ENCODE measurements at regions not wholly inside any gene's neighbourhood (a gene's known extent, or its start where the extent isn't known, plus 50 kb on each side); places are given as distances from the start of the nearest gene placed in this dataset.
"Not testable (repeated sequence)": the region's sequence is repeated elsewhere in the genome, so short reads cannot be mapped to it uniquely, and the experiment has no call there.

DNA sequence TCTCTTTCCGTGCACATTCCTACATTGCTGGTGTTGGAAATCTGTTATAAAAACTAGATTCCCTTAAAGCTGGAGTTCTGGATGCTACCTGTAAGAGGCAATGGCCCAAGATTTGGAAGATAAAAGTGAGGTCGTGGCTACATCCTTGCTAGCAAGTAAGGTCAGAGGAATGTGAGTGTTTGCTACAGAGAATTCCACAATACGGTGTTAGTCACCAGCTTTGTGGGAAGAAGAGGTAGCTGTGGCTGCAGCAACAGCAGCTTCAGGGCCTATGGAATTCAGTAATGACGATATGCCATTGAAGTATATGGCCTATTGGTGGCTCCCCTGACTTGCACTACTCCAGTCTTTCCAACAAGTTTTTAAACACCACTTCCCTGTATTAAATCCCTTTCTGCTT lies 227.7 kb upstream of the TMEM260 start:
- peak; percentile 40 for DNase-seq (ENCODE audit: low read depth)

DNA sequence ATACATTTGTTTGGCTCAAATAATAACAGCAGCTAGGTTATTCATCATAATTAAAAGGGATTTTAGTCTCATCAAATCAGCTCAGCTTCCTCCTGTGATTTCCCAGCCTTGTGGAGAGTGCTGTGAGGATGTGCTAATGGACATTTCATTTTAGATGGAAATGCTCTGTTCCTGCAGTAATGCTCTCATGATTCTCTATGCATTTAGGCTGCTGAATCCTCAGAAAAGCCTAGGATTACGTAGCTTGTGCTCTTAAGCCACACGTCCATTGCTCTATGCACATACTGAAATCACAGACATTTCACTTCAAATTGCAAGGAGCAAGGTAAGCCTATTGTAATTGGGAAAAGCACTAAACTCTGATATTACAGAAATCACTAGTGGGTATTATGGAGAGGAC lies 226.6 kb upstream of the TMEM260 start:
- DNase-seq (ENCODE audit: low read depth) = no peak

DNA sequence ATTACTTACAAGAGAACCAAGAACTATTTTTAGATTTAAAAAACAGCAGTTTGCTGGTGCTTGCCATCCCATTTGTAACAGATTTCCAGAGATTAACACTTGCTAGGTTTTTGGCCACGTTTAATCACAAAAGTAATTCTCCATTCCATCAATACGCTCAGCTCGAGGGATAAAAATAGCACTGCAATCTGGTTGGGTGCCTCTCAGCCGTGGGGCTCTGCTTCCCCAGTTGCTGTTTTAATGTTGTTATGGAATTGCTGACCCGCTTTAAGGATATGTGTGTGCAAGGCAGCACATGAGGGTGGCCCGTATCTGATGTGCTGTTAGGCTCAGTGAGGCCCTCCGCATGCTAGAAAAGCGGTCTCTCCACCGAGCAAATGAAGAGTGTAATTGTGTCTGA lies 222.2 kb upstream of the TMEM260 start:
- DNase-seq (ENCODE audit: low read depth) = no peak

DNA sequence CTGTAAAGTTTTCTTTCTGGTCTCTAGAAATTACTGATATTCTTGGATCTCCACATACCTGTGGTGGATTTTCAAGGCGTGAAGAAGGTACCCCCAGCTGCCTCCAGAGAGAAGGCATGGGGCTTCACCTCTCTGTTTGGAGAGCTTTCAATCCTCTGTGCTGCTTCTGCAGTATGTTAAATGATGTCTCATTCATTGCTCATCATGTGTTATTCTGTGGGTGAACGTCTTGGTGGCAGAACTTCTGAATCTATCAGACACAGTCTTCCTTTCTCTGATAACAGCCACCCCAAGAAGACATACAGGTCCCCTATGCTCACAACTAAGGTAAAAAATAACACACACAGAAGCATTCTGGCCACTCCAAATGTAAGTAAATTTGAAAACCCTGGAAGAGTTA lies 221.3 kb upstream of the TMEM260 start:
- no peak for DNase-seq (ENCODE audit: low read depth)

DNA sequence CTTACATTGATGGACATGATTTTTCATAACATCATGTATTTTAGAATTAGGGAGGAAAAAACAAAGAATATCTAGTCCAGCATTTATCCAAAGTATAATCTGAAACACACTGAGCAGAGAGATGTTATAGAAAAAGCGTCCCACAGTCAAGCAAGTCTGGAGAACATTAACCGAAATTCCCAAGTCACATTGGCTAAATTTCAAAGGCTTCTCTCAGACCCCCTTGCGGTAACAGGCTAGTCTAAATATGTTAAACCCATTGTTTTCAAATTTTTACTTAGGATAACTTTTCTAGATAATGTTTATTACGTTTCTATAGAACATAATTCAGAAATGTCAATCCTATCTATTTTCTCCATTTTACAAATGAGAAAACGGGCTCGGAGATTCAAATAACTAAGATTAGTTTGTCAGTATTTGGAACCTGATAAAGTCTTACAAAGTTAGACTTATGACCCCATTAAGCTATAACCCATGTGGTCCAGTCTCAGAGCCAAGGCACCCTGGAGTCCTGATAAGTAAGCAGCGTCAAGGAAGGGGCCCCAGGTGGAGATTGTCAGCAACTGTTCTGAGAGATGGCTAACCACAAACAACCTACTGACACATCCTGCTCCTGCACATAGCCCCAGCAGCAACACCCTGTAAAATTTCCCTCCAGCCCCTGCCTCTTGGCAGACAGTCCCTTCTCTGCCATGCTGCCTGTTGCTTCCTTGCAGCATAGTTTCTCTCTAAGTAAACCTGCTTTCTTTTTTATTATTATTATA lies 220.6 kb upstream of the TMEM260 start:
- DNase-seq (ENCODE audit: low read depth) = no peak

DNA sequence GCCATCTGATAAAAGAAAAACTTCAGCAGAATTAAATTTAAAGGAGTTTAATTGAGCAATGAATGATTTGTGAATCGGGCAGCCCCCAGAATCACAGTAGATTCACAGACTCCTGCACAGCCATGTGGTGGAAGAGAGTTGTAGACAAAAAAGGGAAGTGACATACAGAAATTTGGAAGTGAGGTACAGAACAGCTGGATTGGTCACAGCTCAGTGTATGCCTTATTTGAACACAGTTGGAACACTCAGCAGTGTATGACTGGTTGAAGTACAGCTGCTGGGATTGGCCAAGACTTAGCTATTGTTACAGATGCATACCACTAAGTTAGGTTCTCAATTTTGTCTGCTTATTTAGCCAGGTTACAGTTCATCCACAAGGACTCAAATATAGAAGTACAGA lies 213.9 kb upstream of the TMEM260 start:
- not testable (repeated sequence) for DNase-seq (ENCODE audit: low read depth)

DNA sequence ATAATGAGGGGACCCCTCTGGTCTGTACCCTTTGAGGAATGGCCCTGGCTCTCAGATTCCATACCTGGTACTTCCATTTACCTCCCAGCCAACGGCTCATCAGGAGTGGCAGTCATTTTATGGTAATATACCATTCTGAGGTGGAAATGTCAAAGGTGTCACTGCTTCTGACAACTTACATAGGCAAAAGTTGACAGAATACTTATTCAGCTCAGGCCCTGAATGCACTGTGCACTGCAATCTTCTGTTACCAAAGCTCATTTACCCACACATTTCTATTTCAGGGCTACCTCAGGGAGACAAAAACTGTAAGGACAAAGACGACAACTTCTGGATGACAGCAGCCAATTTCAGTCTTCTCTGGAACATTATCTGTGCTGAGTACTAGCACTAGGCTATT lies 212.2 kb upstream of the TMEM260 start:
- no peak for DNase-seq (ENCODE audit: low read depth)

DNA sequence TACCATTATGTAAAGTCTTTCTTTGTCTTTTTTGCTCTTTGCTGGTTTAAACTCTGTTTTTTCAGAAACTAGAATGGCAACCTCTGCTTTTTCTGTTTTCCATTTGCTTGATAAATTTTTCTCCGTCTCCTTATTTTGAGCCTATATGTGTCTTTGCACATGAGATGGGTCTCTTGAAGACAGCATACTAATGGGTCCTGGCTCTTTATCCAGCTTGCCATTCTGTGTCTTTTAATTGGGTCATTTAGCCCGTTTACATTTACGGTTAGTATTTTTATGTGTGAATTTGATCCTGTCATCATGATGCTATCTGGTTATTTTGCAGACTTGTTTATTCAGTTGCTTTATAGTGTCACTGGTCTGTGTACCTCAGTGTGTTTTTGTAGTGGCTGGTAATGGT lies 207.9 kb upstream of the TMEM260 start:
- DNase-seq (ENCODE audit: low read depth) = no peak

DNA sequence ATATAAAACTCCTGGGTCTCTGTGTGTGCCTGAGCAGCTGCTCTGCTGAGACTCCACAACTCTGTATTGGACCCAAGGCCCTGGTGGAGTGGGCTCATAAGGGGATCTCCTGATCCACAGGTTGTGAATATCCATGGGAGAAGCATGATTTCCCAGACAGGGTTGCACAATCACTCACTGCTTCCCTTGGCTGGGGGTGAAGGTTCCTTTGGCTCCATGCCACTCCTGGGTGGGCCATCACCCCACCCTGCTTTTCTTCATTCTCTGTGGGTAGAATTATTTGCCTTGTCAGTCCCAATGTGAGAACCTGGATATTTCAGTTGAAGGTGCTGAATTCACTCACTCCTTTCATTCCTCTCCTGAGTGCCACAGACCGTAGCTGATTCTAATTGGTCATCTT lies 205.2 kb upstream of the TMEM260 start:
- no peak for DNase-seq (ENCODE audit: low read depth)

DNA sequence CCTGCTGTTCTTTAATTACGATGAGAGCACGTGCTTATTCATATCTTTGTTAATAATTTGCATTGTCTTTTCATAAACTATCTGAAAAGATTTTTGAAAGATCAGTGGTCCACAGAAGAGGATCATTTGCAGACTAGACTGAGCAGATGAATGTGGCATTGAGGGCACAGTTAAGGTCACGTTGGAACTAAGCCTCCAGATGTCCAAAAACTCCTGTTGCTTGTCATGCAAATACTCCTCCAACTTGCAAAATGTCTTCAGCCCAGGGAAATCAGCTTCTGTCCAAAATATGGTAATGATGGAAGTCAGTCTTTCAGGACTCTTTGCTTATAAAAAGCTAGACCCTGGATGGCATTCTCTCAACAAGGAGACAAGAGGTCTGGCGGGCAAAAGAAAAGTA lies 201.6 kb upstream of the TMEM260 start:
- DNase-seq (ENCODE audit: low read depth) = no peak

DNA sequence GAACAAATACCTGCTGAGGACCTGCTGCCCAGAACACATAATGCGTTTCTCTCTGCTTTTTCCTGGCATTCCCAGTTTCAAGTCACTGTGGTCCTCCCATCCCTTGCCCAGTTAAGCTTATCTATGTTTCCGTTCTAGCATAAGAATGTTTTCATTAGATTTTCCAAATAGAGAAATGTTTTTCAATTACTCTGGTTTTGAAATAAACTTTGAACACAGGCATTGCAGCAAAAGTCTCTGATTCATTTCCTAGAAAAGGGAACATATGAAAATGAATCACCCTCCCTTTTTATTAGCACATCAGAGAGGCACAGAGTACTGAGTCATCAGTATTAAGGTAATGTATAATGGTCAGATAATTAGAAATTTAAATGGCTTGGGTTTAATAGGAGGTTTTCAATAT lies 201.1 kb upstream of the TMEM260 start:
- DNase-seq (ENCODE audit: low read depth) = peak; percentile 4

DNA sequence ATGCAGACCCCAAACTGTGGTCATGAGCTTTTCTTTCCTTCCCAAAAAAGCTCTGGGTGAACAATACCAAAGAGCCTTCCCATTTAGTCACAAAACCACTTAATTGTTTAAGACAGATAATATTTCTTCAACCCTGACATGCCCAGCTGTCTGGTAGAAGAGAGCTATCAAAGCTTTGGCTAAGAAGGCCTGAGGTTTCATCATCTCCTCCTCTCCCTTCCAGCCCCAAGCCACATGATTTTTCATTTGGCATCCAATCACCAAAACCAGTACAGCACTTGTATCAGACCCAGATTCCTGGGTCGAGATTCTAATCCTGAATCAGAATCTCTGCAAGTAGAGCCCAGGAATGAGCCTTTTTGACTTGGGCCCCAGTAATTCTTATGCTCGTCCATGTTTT lies 199.6 kb upstream of the TMEM260 start:
- DNase-seq (ENCODE audit: low read depth) = peak; percentile 9

DNA sequence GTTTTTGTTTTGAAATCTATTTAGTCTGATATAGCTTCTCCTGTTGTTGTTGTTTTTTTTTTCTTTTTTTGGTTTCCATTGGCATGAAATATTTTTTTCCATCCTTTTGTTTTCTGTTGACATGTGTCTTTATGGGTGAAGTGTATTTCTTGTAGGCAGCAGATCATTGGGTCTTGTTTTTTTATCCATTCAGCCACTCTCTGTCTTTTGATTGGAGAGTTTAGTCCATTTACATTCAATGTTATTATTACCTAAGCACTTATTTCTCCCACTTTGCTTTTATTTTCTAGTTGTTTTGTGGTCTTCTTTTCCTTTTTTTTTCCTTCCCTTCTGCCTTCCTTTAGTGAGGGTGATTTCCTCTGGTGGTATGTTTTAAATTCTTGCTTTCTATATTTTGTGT lies 193.6 kb upstream of the TMEM260 start:
- DNase-seq (ENCODE audit: low read depth) = no peak

DNA sequence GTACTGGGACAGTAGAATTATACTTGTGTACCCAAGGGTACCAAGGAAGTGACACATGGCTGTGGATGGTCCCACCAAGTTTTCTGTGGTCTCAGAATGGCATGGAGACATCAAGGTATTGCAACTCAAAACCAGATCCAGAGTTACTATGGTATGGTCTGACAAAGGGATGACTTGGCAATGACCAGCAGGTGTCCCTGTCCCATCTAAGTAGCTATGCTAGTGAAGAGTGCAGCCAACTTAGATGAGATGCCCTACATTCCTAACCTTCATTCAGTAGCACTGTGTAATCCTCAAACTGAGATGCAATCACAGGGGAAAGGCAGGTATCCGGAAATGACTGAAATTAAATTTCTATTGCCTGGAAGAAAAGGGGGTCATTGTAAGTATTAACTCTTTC lies 188.7 kb upstream of the TMEM260 start:
- DNase-seq (ENCODE audit: low read depth) = no peak

DNA sequence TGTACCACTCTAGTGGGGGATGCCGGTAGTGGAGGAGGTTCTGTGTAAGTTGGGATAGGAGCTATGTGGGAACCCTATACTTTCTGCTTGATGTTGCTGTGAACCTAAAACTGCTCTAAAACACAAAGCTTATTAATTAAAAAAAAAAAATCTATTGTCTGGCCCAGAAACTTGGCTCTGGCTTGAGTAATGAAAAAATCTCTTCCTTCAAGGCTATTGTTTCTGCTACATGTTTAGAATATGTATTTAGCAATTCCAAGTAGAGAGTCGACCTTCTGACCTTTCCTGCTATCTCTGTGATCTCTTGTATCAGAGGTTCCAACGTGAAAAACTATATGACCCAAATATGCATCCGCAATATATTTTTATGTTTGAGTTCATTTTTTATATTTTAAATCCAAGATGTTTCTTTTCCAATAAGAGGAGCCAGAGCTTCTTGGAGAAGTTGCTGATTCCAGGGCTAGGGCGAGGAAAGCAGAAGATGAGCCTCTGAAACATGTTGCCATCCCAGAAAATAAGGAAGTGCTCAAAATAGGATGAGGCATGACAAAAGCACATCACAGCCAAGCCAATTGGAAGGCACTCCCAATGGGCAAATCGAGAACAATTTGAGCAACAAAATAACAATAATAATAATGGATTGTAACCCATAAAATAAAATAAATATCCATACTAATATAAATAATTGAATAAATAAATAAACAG lies 184.6 kb upstream of the TMEM260 start:
- no peak for DNase-seq (ENCODE audit: low read depth)

DNA sequence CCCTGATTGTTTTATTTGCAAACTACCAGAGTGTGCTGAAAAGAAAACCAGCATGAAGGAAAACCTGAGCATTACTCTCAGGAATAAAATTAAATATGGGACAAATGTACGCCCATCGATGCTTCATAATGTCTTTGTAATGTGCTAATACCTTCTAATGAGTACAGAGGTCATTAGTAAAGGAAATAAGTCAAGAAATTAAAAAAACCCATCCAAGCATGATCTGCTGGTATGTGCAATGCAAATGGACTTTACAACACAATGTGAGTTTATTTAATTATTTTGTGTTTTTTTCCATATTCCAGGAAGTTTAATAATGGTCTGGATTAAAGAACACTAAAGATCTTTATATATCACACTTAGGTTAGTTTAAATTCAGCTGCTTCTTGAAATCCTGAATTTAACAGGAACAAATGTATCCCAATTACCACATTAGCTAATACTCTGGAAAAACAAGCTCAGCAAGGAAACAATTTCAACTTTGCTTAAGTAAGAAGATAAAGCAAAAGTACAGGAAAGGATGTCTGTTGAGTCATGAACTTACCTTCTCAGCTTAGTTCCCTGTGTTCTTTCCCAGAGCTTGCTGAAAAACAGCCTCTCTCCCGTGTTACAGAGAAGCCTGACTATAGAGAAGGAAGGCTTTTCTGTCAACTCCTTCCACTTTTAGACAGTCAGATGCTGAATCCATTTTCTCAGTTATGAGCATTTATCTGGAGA lies 179.3 kb upstream of the TMEM260 start:
- DNase-seq (ENCODE audit: low read depth) = no peak

DNA sequence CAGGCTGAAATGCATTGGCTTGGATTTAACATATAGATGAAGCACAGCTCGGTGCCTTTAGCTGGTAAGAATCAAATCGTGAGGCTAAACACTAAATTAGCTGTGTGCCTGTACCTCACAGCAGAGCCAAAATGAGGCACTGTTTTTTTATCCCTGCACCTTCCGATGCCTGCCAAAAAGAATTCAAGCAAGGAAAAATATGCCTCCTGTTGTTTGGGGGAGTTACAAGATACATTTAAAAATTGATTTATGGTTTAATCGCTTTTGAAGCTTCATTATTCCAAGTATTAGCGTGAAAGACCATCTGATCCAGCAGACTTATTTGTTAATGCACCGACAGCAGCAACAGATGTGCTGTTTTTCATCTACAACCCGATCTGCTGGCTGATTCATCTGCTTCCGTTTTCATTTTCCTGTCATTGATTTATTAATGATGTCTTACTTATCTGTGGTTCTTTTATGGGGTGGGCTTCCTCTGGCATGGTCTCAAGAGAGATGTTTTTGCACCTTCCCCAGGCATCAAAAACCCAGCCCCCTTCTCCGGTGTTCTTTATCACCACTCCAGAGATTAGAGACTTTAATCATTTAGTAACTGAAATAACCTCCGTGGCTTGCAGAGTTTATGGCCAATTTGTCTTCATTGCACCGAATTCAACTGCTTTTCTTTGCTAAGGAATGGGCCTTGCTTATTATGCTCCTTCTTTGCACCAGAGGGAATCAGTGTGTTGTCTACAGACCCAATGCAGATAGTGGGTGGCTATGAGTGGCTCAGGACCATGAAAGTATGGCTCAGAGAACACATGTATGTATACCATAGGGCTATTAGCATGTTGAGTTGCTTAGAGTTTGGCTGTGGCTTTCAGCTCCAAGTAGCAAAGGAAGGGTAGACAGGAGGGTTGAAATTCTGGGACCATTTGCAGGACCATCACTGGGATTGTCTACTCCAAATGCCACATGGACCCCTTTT lies 166.8 kb upstream of the TMEM260 start:
- no peak for DNase-seq (ENCODE audit: low read depth)

DNA sequence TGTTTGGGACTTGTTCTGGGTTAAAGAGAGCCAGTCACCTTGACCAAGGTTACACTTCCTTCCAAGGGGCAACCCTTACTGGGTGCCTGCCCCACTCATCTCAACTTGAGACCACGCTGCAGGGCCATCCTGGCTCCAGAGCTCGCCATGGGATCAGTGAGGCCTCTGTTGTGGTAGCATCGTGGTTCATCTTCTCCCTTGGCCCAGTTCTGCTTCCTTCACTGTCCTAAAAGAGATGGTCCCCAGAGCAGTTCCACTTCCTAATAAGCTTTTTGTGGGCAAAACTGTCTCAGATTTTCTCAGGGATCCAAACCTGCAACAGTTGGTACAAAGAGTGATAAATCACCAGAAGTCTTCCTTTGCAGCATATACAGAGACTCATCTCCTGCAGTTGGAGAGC lies 165.9 kb upstream of the TMEM260 start:
- DNase-seq (ENCODE audit: low read depth) = no peak

DNA sequence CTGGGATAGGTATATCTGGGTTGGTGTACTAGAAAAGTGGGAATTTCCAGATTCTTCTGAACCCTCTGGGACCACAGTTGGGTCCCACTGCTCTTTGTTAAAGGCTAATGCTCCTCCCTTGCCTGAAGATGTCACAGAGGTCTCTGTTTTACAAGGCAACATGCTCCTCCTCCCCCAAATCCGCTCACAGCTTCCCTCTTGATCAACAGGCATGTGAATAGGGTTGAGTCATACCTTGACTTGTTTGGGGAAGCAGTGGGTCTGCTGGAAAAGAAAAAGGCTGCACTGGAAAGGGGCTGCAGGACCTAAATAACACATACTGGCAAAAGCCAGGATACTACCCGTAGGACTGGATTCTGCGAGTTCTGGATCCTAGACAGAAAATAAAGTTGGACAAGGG lies 165.4 kb upstream of the TMEM260 start:
- DNase-seq (ENCODE audit: low read depth) = no peak

DNA sequence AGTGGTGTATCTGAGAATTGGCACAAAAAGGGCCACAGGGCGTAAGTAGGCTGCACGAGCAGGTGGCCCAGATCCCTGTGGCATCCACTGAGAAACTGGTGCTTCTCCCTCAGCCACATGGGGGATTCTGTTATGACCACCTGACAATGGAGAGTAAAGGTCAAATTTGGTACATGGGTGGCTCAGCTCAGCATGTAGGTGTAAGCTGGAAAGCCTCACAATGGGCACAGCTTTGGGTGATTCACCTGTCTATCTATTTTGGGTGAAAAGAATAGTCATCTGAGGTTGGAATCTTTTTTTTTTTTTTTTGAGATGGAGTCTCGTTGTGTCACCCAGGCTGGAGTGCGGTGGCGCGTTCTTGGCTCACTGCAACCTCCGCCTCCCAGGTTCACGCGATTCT lies 163.4 kb upstream of the TMEM260 start:
- no peak for DNase-seq (ENCODE audit: low read depth)

DNA sequence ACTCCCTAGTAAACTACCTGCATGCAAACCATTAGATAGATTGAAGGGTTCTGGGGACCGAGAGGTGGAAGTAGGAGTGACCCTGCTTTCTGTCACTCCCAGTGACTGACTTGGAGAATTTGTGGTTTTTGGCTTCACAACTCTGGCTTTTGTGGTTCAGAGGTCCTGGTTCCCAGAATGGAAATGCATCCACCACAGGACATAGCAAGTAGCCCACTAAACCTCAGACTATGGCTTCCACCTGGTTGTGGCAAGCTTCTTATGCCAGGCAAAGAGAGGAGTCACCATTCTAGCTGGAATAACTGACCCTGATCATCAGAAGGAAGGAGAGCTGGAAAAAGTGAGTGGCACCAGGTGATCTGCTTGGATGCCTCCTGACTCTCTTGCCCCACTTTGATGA lies 162.4 kb upstream of the TMEM260 start:
- no peak for DNase-seq (ENCODE audit: low read depth)

DNA sequence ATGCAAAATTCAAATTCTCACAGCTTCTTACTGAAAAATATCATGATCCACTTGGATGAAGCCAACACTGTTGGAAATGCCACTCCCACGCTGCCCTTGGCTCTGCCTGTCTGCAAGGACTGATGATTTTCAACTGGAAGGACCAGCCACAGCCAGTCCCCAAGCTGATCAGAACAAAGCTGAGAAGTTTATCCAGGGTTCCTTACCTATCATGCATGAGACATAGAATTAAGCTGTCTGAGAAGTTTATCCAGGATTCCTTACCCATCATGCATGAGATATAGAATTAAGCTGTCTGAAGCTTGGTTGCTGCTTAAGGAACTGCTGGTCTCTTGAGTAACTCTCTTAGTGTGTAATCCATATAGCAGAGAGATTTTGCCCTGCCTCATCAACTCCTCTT lies 159.8 kb upstream of the TMEM260 start:
- DNase-seq (ENCODE audit: low read depth) = no peak

Data from GM04504 (cell line).